ENCODE measurements at regions not wholly inside any gene's neighbourhood (a gene's known extent, or its start where the extent isn't known, plus 50 kb on each side); places are given as distances from the start of the nearest gene placed in this dataset.
"Not testable (repeated sequence)": the region's sequence is repeated elsewhere in the genome, so short reads cannot be mapped to it uniquely, and the experiment has no call there.

DNA sequence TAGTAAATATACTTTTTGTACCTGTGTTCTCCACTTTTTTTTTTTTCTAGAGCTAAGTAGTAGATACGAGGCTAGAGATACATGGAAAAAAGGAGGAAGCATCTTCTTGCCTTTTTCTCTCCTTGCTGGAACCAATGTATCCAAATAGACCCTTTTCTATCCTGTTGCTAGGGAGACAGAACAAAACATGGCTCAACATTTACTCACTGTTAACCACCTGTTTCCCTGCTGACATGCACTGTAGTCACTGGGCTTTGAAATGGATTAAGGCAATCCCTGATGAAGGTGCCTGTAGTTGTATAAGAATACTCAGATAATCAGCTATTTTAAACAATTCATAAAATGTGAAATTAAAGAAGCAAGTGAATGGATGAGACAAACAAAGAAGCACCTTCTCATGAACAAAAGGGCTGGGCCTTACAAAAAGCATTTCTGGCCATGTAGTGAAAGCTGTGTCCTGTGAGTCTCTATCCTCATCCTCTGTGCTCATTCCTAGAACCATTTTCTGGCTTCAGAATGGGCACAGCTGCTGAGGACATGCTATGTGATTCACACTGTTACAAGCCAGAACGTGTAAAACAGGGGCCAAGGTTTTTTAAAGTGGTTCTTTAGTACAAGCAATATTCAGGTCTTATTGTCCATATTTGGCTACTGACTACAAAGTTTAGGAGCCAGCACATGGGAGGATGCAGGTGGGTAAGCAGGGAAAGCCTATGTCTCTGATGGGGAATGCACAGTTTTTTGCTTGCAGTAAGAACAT lies 100.4 kb upstream of the NDN start:
- H3K36me3 ChIP-seq (ENCODE audit: insufficient read depth, low read length): no peaks in the 10 kb centered on the region
- H3K9me3 ChIP-seq (ENCODE audit: insufficient read depth, low read depth, low read length): peaks cover 40% of the 10 kb centered on the region
- no peaks in the 10 kb centered on the region for H3K27me3 ChIP-seq (ENCODE audit: insufficient read depth, low read length)
- 65% methylated on average over 1 of the region's 2 CpGs for WGBS
- no peak overlapping the region for H3K9ac ChIP-seq (ENCODE audit: low read depth, low read length)
- no peak overlapping the region for H3K27ac ChIP-seq (ENCODE audit: low read depth, low read length)
- no peak overlapping the region for H3K4me3 ChIP-seq (ENCODE audit: low read length)
- no peaks in the 10 kb centered on the region for H3K4me1 ChIP-seq (ENCODE audit: insufficient read depth, low read length)

DNA sequence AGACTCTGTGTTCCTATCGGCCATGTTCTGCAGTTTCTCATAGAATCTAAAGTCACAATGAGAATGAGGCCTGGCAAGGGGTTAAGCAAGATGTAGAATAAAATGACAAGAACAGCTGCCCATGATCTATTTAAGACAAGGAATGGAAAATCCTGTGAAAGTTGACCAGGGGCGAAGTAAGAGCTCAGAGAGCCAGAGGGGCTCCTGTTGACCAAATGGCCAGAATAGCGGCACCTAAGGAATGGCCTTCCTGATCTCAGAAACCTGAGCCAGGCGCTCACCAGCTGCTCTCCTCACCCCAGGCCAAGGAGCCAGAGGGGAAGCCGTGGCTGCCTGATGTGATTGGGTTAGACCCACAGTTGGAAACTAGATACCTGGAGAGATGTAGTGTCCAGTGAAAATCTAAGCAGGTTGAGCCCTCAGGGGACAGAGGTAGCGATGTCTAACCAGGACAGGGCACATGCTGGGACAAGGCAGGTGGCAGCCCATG lies 106.1 kb upstream of the NDN start:
- Histone ChIP-seq H3K4me3 (ENCODE audit: low read length) (no peak overlapping the region), H3K27me3 (ENCODE audit: insufficient read depth, low read length) (no peaks in the 10 kb centered on the region), H3K4me1 (ENCODE audit: insufficient read depth, low read length) (no peaks in the 10 kb centered on the region), H3K36me3 (ENCODE audit: insufficient read depth, low read length) (no peaks in the 10 kb centered on the region), H3K27ac (ENCODE audit: low read depth, low read length) (no peak overlapping the region), H3K9ac (ENCODE audit: low read depth, low read length) (no peak overlapping the region), H3K9me3 (ENCODE audit: insufficient read depth, low read depth, low read length) (peaks cover 50% of the 10 kb centered on the region)
- 87% methylated on average over 6 of the region's 6 CpGs for WGBS

DNA sequence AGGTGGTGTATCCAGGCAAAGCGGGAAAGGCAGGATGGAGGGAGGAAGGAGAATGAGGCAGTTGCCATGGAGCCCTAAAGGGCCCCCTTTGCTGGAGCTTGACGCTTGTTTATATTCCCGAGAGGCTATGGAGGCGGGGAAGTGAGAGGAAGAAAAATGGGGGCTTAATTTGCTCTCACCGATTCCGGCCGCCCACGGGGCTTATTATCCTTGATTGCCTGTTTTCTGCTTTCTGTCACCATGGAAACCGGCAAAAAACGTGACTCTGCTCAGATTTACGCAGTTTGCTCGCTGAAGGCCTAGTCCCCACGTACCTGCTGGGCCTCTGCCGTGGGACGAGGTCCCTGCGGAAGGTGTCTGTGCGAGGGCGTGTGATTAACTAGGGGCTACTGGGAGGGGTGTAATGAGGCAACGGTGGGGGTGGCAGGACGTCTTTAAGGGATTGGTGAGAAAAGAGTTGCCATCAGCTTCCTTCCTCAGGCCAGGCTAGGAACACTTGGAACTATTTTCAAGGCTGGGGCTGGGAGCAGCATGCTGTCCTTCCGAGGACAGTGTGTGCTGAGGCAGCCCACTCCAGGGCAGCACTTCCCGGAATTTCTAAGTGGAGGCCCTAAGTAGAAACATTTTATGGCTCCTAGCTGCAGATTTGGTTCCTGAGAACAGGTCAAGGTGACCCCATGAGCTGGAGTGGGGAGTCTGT lies 110.8 kb upstream of the NDN start:
- no peaks in the 10 kb centered on the region for H3K36me3 ChIP-seq (ENCODE audit: insufficient read depth, low read length)
- H3K4me1 ChIP-seq (ENCODE audit: insufficient read depth, low read length): no peaks in the 10 kb centered on the region
- H3K27ac ChIP-seq (ENCODE audit: low read depth, low read length): no peak overlapping the region
- H3K9me3 ChIP-seq (ENCODE audit: insufficient read depth, low read depth, low read length): peaks cover 55% of the 10 kb centered on the region
- no peaks in the 10 kb centered on the region for H3K27me3 ChIP-seq (ENCODE audit: insufficient read depth, low read length)
- no peak overlapping the region for H3K4me3 ChIP-seq (ENCODE audit: low read length)
- 82% methylated on average over 22 of the region's 22 CpGs for WGBS
- no peak overlapping the region for H3K9ac ChIP-seq (ENCODE audit: low read depth, low read length)

DNA sequence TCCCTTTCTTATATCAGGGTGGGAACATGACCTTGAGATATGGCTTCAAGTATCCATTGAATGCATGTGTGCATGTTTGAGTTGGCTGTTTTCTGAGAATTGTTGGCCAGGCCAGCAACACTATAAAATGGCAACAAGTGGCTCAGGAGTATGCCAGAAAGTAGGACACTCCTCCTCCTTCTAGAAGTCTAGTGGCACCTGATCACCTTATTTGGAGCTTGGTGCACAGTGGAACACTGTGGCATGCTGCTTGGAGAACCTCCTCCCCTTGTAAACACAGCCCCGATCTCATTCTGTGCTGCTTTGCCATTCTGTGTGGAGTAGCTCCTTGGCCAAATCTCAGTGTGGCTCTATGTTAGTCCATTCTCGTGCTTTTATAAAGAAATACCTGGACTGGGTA lies 114.8 kb upstream of the NDN start:
- H3K27ac ChIP-seq (ENCODE audit: low read depth, low read length): no peak overlapping the region
- no peaks in the 10 kb centered on the region for H3K36me3 ChIP-seq (ENCODE audit: insufficient read depth, low read length)
- WGBS: 68% methylated on average over 2 of the region's 2 CpGs
- no peaks in the 10 kb centered on the region for H3K27me3 ChIP-seq (ENCODE audit: insufficient read depth, low read length)
- no peaks in the 10 kb centered on the region for H3K4me1 ChIP-seq (ENCODE audit: insufficient read depth, low read length)
- peaks cover 36% of the 10 kb centered on the region for H3K9me3 ChIP-seq (ENCODE audit: insufficient read depth, low read depth, low read length)
- no peak overlapping the region for H3K4me3 ChIP-seq (ENCODE audit: low read length)
- no peak overlapping the region for H3K9ac ChIP-seq (ENCODE audit: low read depth, low read length)

DNA sequence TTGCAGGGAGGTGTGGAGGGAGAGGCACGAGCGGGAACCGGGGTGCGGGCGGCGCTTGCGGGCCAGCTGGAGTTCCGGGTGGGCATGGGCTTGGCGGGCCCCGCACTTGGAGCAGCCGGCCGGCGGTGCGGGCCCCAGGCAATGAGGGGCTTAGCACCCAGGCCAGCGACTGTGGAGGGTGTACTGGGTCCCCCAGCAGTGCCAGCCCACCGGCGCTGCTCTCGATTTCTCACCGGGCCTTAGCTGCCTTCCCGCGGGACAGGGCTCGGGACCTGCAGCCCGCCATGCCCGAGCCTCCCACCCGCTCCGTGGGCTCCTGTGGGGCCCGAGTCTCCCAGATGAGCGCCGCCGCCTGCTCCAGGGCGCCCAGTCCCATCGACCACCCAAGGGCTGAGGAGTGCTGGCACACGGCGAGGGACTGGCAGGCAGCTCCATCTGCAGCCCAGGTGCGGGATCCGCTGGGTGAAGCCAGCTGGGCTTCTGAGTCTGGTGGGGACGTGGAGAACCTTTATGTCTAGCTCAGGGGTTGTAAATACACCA lies 115.9 kb upstream of the NDN start:
- not testable (repeated sequence) for H3K9ac ChIP-seq (ENCODE audit: low read depth, low read length); H3K27ac ChIP-seq (ENCODE audit: low read depth, low read length); H3K4me3 ChIP-seq (ENCODE audit: low read length); H3K4me1 ChIP-seq (ENCODE audit: insufficient read depth, low read length); H3K36me3 ChIP-seq (ENCODE audit: insufficient read depth, low read length); H3K27me3 ChIP-seq (ENCODE audit: insufficient read depth, low read length)
- WGBS: 91% methylated on average over 36 of the region's 37 CpGs
- peaks cover 36% of the 10 kb centered on the region for H3K9me3 ChIP-seq (ENCODE audit: insufficient read depth, low read depth, low read length)

DNA sequence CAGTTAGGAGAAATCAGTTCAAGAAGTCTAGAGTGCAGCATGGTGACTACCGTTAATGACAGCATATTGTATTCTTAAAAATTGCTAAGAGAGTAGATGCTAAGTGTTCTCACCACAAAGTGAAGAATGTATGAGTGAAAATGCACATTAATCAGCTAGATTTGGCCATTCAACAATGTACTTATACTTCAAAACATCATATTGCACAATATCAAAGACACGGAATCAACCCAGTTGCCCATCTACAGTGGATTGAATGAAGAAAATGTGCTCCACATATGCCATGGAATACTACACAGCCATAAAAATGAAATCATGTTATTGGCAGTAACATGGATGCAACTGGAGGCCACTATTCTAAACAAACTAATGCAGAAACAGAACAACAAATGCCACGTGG lies 119.9 kb upstream of the NDN start:
- Histone ChIP-seq H3K4me1 (ENCODE audit: insufficient read depth, low read length) (no peaks in the 10 kb centered on the region), H3K36me3 (ENCODE audit: insufficient read depth, low read length) (no peaks in the 10 kb centered on the region), H3K4me3 (ENCODE audit: low read length) (no peak overlapping the region), H3K27me3 (ENCODE audit: insufficient read depth, low read length) (no peaks in the 10 kb centered on the region), H3K27ac (ENCODE audit: low read depth, low read length) (no peak overlapping the region), H3K9ac (ENCODE audit: low read depth, low read length) (no peak overlapping the region), H3K9me3 (ENCODE audit: insufficient read depth, low read depth, low read length) (peaks cover 49% of the 10 kb centered on the region)
- 62% methylated on average over 3 of the region's 3 CpGs for WGBS

DNA sequence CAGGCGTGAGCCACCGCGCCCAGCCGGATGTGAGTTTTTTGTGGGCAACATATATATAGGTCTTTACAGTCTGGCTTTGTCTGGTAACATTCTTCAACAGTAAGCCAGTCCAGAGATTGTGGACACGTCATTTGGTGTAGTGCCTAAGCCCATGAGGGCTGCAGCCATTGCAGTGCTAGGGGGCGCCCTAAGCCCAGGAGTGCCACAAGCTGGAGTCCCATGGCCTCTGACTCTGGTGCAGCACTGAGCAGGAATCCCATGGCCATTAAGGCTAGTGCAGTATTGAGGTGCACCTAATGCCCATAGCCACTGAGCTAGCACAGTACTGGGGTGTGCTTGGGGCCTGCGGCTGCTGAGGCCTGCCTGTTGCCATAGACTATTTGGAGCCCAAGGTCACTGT lies 136.4 kb upstream of the NDN start:
- Histone ChIP-seq H3K4me3 (ENCODE audit: low read length) (no peak overlapping the region), H3K27ac (ENCODE audit: low read depth, low read length) (no peak overlapping the region), H3K9ac (ENCODE audit: low read depth, low read length) (no peak overlapping the region), H3K36me3 (ENCODE audit: insufficient read depth, low read length) (no peaks in the 10 kb centered on the region), H3K4me1 (ENCODE audit: insufficient read depth, low read length) (no peaks in the 10 kb centered on the region), H3K9me3 (ENCODE audit: insufficient read depth, low read depth, low read length) (peaks cover 42% of the 10 kb centered on the region), H3K27me3 (ENCODE audit: insufficient read depth, low read length) (no peaks in the 10 kb centered on the region)
- 83% methylated on average over 7 of the region's 7 CpGs for WGBS

DNA sequence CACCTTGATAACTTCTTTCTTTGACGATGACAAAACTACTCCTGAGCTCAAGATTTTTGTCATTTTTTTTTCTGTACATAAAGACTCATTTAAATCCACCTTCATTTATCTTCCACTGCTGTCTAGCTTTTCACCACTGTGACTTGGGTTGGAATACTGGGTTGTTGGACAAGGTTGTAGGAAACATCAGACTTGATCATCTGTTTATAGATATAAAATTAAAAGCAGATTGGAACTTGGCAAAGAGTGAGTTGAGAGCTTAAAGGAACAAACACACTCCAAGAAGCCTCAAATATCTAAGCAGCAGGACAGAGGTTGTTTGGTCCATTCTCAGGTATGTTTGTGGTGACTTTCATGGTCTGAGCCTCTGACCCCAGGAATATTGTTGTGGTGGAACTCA lies 141.7 kb upstream of the NDN start:
- Histone ChIP-seq H3K27me3 (ENCODE audit: insufficient read depth, low read length) (no peaks in the 10 kb centered on the region), H3K27ac (ENCODE audit: low read depth, low read length) (no peak overlapping the region), H3K9ac (ENCODE audit: low read depth, low read length) (no peak overlapping the region), H3K4me1 (ENCODE audit: insufficient read depth, low read length) (no peaks in the 10 kb centered on the region), H3K36me3 (ENCODE audit: insufficient read depth, low read length) (no peaks in the 10 kb centered on the region), H3K4me3 (ENCODE audit: low read length) (no peak overlapping the region), H3K9me3 (ENCODE audit: insufficient read depth, low read depth, low read length) (peaks cover 65% of the 10 kb centered on the region)
- WGBS: 74% methylated on average over 1 of the region's 1 CpG

DNA sequence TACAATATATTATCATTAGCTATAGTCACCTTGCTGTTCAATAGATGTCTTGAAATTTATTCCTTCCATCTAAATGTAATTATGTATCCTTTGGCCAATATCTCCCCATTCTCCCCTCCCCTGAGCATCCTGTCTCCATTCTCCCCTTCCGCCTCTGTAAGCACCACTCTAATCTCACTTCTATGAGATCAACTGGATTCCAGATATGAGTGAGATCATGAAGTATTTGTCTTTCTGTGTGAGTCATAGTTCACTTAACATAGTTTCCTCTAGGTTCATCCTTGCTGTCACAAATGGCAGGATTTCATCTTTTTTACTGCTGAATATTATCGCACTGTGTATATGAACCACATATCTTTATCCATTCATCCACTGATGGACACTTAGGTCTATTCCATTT lies 148.8 kb upstream of the NDN start:
- no peak overlapping the region for H3K4me3 ChIP-seq (ENCODE audit: low read length)
- 97% methylated on average over 2 of the region's 2 CpGs for WGBS

DNA sequence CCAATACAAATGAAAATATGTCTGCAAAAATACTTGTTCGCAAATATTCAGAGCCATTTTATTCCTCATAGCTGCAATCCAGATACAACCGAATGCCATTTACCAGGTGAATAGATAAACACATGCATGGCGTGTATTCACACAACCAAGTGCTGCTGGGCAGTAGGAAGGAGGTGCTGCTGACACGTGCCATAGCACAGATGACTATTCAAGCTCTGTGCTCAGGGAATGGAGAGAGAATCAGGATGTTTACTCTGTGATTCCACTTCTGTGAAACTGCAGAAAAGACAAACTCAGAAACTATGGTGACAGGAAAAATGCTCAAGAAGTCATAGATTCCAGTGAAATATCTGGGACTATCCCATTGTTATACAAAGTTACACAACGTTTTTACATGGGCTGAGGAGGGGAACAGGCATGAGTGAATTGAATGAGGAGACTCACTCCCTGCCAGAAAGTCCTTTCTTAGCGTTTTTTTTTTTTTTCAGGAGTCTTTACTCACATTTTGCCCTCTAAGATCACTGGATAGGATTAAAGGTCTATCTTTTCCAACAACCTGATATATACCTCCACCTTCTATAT lies 152.9 kb upstream of the NDN start:
- Histone ChIP-seq H3K27me3 (ENCODE audit: insufficient read depth, low read length) (no peaks in the 10 kb centered on the region), H3K4me3 (ENCODE audit: low read length) (no peak overlapping the region), H3K4me1 (ENCODE audit: insufficient read depth, low read length) (no peaks in the 10 kb centered on the region), H3K9ac (ENCODE audit: low read depth, low read length) (no peak overlapping the region), H3K9me3 (ENCODE audit: insufficient read depth, low read depth, low read length) (peaks cover 52% of the 10 kb centered on the region), H3K36me3 (ENCODE audit: insufficient read depth, low read length) (no peaks in the 10 kb centered on the region), H3K27ac (ENCODE audit: low read depth, low read length) (no peak overlapping the region)
- 66% methylated on average over 6 of the region's 6 CpGs for WGBS

More for the DNA sequence above, 148.8 kb upstream of the NDN start:
- H3K27ac ChIP-seq (ENCODE audit: low read depth, low read length): no peak overlapping the region
- no peak overlapping the region for H3K9ac ChIP-seq (ENCODE audit: low read depth, low read length)
- no peaks in the 10 kb centered on the region for H3K27me3 ChIP-seq (ENCODE audit: insufficient read depth, low read length)
- H3K4me1 ChIP-seq (ENCODE audit: insufficient read depth, low read length): no peaks in the 10 kb centered on the region
- no peaks in the 10 kb centered on the region for H3K36me3 ChIP-seq (ENCODE audit: insufficient read depth, low read length)
- H3K9me3 ChIP-seq (ENCODE audit: insufficient read depth, low read depth, low read length): peaks cover 43% of the 10 kb centered on the region

DNA sequence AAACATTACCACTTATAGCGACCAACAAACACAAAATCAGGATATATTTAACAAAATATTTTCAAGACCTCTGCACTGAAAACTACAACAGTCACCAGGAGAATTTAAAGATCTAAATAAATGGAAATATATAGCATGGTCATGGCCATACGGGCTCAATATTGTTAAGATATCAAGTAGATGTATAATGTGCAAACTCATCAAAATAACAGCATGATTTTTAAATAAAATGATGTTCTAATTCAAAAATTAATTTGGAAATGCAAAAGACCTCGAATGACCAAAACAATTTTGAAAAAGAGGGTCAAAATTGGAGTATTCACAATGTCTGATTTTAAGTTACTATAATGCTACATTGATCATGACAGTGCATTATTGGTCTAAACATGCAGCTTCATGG lies 159.1 kb upstream of the NDN start:
- H3K4me3 ChIP-seq (ENCODE audit: low read length): no peak overlapping the region
- no peak overlapping the region for H3K27ac ChIP-seq (ENCODE audit: low read depth, low read length)
- H3K4me1 ChIP-seq (ENCODE audit: insufficient read depth, low read length): no peaks in the 10 kb centered on the region
- no peaks in the 10 kb centered on the region for H3K36me3 ChIP-seq (ENCODE audit: insufficient read depth, low read length)
- WGBS: 15% methylated on average over 2 of the region's 3 CpGs
- H3K27me3 ChIP-seq (ENCODE audit: insufficient read depth, low read length): no peaks in the 10 kb centered on the region
- H3K9ac ChIP-seq (ENCODE audit: low read depth, low read length): no peak overlapping the region
- H3K9me3 ChIP-seq (ENCODE audit: insufficient read depth, low read depth, low read length): peaks cover 64% of the 10 kb centered on the region

Data from HUES64 (cell line).